ENCODE measurements at regions not wholly inside any gene's neighbourhood (a gene's known extent, or its start where the extent isn't known, plus 50 kb on each side); places are given as distances from the start of the nearest gene placed in this dataset.

GRCh38 chr1:221439008-221439746 is 302.7 kb downstream of the DUSP10 start:
- peak; percentile 30 for DNase-seq

DNA sequence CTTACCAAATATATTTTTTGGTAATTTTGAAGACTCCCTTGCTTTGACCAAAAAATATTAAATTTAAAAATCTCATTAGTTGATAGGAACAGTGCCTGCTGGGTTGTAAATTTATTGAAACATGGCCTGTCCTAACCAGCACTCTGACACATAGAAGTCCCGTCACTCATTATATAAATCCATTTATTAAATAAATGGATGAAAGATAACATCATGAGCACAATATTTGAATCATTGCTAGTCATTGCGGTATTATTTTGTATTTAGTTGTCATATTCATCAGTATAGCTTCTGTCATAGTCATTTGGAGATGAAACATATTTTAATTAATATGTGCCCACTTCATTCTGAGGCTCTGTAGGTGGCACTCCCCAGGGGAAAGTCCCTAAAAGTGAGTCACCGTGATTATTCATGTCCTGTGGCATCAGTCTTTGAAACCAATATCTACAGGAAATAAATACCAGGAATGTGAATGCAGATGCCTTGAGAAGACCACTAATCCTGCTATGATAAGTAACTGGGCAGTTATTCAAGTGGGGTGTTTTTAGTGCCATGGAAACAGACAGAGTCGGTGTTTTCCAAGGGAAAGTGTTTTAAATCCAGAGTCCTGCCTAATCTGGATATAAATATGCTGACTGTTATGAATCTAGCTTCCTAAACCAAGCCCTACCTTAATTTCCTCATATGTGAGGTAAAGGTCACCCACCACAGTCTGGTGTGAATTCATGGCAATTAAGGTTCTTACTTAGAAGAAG is 302.0 kb downstream of the DUSP10 start:
- DNase-seq: peak; percentile 27

- no peak for DNase-seq
Measured at GRCh38 chr1:221440658-221441057, 301.2 kb downstream of the DUSP10 start.

GRCh38 chr1:221442056-221442455 is 299.8 kb downstream of the DUSP10 start:
- DNase-seq: no peak

GRCh38 chr1:221444346-221444745 is 297.5 kb downstream of the DUSP10 start:
- no peak for DNase-seq

- DNase-seq: no peak
Measured at GRCh38 chr1:221448585-221449175, 293.2 kb downstream of the DUSP10 start.

DNA sequence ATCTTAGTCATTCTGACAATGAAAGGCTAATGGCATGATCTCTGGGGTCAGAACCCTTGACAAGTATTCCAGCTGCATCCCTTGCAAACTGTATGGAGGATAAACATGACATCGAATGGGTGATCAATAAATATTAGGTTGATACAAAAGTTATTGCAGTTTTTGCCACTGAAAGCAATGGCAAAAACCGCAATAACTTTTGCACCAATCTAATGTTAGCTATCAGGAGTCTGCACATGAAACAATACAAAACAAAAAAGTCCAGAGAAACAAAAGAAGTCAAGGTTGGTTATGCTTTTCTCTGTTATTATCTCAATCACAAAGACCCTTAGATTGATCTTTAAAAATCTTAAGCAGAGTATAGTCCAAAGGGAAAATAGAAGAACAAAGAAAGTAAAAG is 292.7 kb downstream of the DUSP10 start:
- no peak for DNase-seq

- DNase-seq: no peak
Measured at GRCh38 chr1:221449801-221450470, 292.0 kb downstream of the DUSP10 start.

- DNase-seq: no peak
Measured at GRCh38 chr1:221451741-221452140, 290.1 kb downstream of the DUSP10 start.

GRCh38 chr1:221454096-221454495 is 287.8 kb downstream of the DUSP10 start:
- no peak for DNase-seq

DNA sequence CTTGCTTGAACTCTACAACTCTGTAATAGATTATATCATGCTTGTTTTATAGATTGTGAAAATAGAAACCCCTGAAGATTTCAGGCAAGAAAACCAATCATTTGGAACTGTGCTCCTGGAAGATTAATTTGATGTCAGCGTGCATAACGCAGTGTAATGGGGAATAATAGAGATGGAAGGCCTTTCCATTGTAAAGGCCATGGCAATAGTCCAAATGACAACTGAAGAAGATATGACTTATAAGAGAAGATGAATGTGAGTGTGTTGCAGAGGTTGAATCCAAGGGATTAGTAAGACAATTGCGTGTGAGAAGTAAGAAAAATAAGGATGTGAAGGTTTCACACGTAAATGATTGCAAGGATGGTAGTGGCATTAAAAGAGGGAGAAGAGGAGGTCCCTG is 285.0 kb downstream of the DUSP10 start:
- DNase-seq: no peak

- DNase-seq: no peak
Measured at GRCh38 chr1:221457685-221458446, 284.0 kb downstream of the DUSP10 start.

DNA sequence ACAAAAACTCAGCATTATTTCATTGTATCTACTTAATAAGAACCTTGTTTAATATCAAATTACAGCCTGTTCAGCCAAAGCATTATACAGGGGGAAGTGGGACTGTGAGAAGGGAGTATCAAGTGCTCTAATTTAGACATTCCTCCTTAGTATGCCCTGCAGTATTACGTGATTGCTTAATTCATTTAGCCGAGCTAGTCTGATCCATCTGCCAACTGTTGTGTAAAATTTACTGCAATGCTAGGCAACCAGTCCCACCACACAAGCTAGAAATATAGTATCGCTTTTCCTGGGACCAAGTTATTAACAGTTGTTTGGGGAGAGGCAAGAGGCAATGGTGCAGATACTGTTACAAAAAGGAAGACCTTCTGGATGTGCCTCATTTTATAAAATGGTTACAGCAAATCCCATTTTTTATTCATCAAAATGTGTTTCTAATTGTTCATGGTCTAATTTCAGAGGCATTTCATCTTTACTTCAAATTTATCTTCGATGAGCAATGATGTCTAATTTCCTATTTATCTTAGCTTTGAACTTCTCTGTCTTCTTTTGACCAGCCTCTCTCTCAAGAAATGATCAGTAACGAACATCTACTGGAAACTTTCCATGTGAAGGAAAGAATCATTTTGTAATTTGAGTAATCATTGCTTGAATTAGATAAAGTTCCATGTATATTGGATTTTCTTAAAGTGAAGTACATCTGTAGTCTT is 283.3 kb downstream of the DUSP10 start:
- DNase-seq: no peak

DNA sequence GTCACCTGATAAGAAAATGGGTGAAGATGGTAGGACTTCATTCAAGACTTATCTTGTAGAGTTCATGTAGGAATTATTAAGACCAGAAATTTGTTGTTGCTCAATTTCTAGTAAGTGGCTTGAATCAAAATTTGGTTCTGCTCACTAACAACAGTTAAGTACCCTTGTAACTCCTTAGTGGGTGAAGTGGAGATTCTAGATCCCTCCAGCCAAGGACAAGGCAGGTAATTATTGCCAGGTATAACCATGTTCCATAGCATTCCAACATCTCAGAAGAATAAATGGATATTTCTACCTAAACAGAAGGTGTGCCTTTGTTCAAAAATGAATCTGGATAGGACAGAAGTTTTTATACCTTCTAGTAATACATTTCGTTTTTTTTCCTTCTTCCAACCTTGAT is 282.3 kb downstream of the DUSP10 start:
- DNase-seq: no peak

- no peak for DNase-seq
Measured at GRCh38 chr1:221462345-221462744, 279.5 kb downstream of the DUSP10 start.

GRCh38 chr1:221468546-221468945 is 273.3 kb downstream of the DUSP10 start:
- no peak for DNase-seq

DNA sequence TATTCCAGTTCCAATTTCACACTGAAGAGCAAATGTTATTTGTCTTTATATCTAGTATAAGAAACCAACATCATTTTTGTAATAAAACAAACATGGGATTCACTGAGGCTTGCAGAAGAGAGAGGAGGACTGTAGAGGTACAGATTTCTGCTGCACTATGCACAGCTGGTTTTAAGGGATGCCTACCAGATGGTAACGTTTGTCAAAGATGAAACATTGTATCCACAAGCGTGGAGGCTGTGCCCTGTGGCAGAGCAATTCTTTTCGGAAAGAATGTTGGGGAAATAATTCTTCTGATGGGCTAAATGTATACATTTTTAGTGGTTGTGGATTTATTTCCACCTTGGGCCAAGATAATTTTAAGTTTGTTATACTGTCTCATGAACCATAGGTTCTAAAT is 272.4 kb downstream of the DUSP10 start:
- no peak for DNase-seq

DNA sequence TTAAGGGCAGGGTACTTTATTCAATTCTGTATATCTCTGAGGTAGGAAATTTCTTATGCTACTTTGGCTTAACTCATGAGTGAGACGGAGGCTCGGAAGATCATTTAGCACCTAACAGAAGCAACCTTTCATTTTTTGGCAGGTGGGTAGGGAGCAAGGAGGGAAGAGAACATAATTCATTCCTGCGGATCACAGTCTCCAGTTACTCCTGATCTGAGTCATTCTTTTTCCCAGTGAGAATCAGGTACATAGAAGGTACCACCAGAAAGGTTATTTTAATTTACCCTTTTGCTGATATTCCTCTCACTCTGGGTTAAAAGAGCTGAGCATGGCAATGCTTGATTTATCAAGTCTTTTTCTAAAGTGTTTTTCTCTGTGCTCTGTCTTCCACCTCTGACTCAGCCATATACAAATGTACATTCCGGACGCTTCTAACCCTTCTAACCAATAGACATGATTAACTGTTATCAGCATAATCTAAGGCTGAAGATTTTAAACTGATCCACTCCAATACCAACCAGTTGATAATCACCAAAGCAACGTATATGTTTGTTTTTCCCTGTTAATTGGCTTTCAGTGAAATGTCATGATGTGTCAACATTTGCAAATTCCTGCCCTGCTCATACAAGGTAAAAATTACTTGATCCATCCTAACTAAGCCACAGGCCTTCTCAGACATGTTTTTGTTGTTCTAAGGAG is 271.7 kb downstream of the DUSP10 start:
- no peak for DNase-seq

DNA sequence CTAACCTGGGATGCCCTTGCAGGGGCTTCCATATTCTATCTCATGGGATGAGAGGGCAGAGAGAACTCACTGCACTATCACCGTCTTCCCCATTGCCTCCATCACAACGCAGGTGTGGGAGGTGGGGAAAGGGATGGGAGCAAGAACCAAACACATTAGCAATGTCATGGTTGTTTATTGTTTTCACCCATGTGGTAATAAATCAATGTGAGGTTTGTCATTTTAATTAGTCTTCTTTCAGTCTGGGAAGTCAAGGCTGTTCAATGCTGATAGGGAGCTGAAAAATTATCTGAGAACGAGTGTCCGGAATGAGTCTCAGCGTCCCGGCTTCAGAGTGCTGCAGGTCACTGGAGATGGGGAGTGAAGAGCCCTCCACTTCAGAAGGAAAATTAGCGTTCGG is 268.5 kb downstream of the DUSP10 start:
- DNase-seq: no peak

DNA sequence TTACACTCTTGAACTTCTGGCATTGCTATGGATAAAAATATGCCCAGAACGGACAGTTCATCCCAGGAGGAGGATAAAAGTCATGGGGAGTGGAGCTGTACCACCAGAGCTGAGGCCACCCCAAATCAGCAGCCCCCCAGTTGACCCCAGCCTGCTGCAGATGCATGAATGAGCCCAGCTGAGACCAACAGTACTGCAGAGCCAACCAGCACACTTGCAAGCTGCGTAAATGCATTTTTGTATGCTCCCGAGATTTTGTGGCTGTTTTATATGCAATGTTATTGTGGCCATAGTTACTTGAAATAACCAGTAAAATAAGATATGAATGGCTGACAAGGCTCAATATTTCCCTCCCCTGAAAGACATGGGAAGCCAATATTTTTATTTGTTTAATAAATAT is 264.6 kb downstream of the DUSP10 start:
- no peak for DNase-seq

All from effector CD4-positive, alpha-beta T cell (primary cell).